Dedifferentiated amniotic fluid mesenchymal stem cell (primary cell): ENCODE measurements at regions not wholly inside any gene's neighbourhood (a gene's known extent, or its start where the extent isn't known, plus 50 kb on each side); places are given as distances from the start of the nearest gene placed in this dataset.

Source experiments
- DNase-seq: peaks from one replicate; pipeline ENCODE4 v3.0.0-alpha.2; 2016; ENCODE audit errors: extremely low spot score

- DNase-seq, result no peak
Observed at GRCh38 chr15:95857124-95857757, 473.3 kb upstream of the NR2F2 start.

- no peak for DNase-seq
Observed at GRCh38 chr15:95857758-95858157, 472.7 kb upstream of the NR2F2 start.

GRCh38 chr15:95860406-95860805, 470.1 kb upstream of the NR2F2 start:
- no peak for DNase-seq

GRCh38 chr15:95864467-95864886, 466.0 kb upstream of the NR2F2 start:
- DNase-seq, result no peak

GRCh38 chr15:95865330-95865739, 465.2 kb upstream of the NR2F2 start:
- DNase-seq, result no peak

- no peak for DNase-seq
Observed at GRCh38 chr15:95866711-95867440, 463.6 kb upstream of the NR2F2 start.

- DNase-seq, result no peak
Observed at GRCh38 chr15:95868450-95868849, 462.1 kb upstream of the NR2F2 start.

- DNase-seq, result no peak
Observed at GRCh38 chr15:95868970-95869369, 461.5 kb upstream of the NR2F2 start.

GRCh38 chr15:95869920-95870319, 460.6 kb upstream of the NR2F2 start:
- DNase-seq, result no peak

GRCh38 chr15:95872366-95872771, 458.1 kb upstream of the NR2F2 start:
- DNase-seq, result no peak

- DNase-seq, result no peak
Observed at GRCh38 chr15:95874637-95875036, 455.9 kb upstream of the NR2F2 start.

- peak; percentile 57 for DNase-seq
Observed at GRCh38 chr15:95875121-95875643, 455.3 kb upstream of the NR2F2 start.

GRCh38 chr15:95880031-95880570, 450.4 kb upstream of the NR2F2 start:
- no peak for DNase-seq

GRCh38 chr15:95880630-95881029, 449.9 kb upstream of the NR2F2 start:
- no peak for DNase-seq

- no peak for DNase-seq
Observed at GRCh38 chr15:95883064-95883463, 447.4 kb upstream of the NR2F2 start.

GRCh38 chr15:95884276-95884675, 446.2 kb upstream of the NR2F2 start:
- no peak for DNase-seq

- DNase-seq, result peak; percentile 36
Observed at GRCh38 chr15:95887666-95888390, 442.7 kb upstream of the NR2F2 start.

- DNase-seq, result no peak
Observed at GRCh38 chr15:95888762-95889161, 441.7 kb upstream of the NR2F2 start.

GRCh38 chr15:95894407-95894956, 436.0 kb upstream of the NR2F2 start:
- no peak for DNase-seq

GRCh38 chr15:95895508-95895907, 435.0 kb upstream of the NR2F2 start:
- DNase-seq, result no peak

- DNase-seq, result no peak
Observed at GRCh38 chr15:95897651-95898050, 432.8 kb upstream of the NR2F2 start.

GRCh38 chr15:95898761-95899160, 431.7 kb upstream of the NR2F2 start:
- DNase-seq, result no peak
